ENCODE measurements at regions not wholly inside any gene's neighbourhood (a gene's known extent, or its start where the extent isn't known, plus 50 kb on each side); places are given as distances from the start of the nearest gene placed in this dataset.

DNA sequence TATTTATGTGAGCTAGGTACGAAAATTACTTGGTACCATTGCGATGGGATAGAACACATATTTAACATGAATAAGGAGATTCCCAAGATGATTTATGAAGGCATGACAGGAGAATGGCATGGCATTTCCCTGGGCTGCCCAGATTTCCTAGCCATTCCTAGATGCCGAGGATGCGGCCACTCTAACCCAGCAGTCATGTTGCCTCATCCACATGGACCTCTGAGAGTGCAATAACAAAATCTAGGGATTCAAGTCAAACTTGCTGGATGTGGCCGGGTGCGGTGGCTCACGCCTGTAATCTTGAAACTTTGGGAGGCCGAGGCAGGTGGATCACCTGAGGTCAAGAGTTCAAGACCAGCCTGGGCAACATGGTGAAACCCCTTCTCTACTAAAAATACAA lies 110.8 kb upstream of the ARL4C start:
- TF ChIP-seq ZNF513 (tag by site-specific recombination; IDR thresholded peaks at IDR 0.05), result no peak
- TF ChIP-seq ZBTB26 (tag by site-specific recombination; optimal IDR thresholded peaks at IDR 0.05), result no peak
- TF ChIP-seq CTCF (tag by site-specific recombination; IDR thresholded peaks at IDR 0.05), result no peak
- TF ChIP-seq ZSCAN30 (tag by site-specific recombination; IDR thresholded peaks at IDR 0.05), result no peak

Data from HEK293 (cell line).